Caki2 (cell line): ENCODE measurements at regions not wholly inside any gene's neighbourhood (a gene's known extent, or its start where the extent isn't known, plus 50 kb on each side); places are given as distances from the start of the nearest gene placed in this dataset.
"Not testable (repeated sequence)": the region's sequence is repeated elsewhere in the genome, so short reads cannot be mapped to it uniquely, and the experiment has no call there.

ENCODE experiments used
- DNase-seq: peaks from one replicate; pipeline ENCODE4 v3.0.0-alpha.2; 2015; ENCODE audit warnings: low read depth
- in situ Hi-C: cut with HindIII; loops from 2 replicates; pipeline ENCODE4 v1.10.0; 2016; ENCODE audit warnings: low sequenced_read_pairs, low pct_unique_long_range_greater_than_20kb, mixed read lengths

- DNase-seq: no peak
- in situ Hi-C loops: no loop called here
These were observed 214.9 kb downstream of the SPANXN4 start for GRCh38 chrX:143240658-143241057.

GRCh38 chrX:143231492-143231891 lies 205.8 kb downstream of the SPANXN4 start:
- DNase-seq: no peak
- in situ Hi-C loops: no loop called here

- DNase-seq, in situ Hi-C loops: not testable (repeated sequence)
These were observed 202.9 kb downstream of the SPANXN4 start for GRCh38 chrX:143228600-143228999.

- in situ Hi-C loops: no loop called here
- DNase-seq: no peak
These were observed 181.2 kb downstream of the SPANXN4 start for GRCh38 chrX:143206966-143207365.

- in situ Hi-C loops: no loop called here
- no peak for DNase-seq
These were observed 146.0 kb downstream of the SPANXN4 start for GRCh38 chrX:143171703-143172102.

GRCh38 chrX:143165778-143166177 lies 140.1 kb downstream of the SPANXN4 start:
- in situ Hi-C loops: no loop called here
- DNase-seq: no peak

- DNase-seq: no peak
- in situ Hi-C loops: no loop called here
These were observed 114.0 kb downstream of the SPANXN4 start for GRCh38 chrX:143139681-143140080.

GRCh38 chrX:143121477-143121876 lies 95.7 kb downstream of the SPANXN4 start:
- in situ Hi-C loops: no loop called here
- no peak for DNase-seq

- in situ Hi-C loops: no loop called here
These were observed 89.7 kb downstream of the SPANXN4 start for GRCh38 chrX:143115466-143115865.

GRCh38 chrX:143095816-143096215 lies 70.1 kb downstream of the SPANXN4 start:
- in situ Hi-C loops: no loop called here
- DNase-seq: no peak

More at GRCh38 chrX:143115466-143115865, 89.7 kb downstream of the SPANXN4 start:
- DNase-seq: no peak

GRCh38 chrX:143095321-143095720 lies 69.6 kb downstream of the SPANXN4 start:
- in situ Hi-C loops: no loop called here
- no peak for DNase-seq

GRCh38 chrX:143094417-143095023 lies 68.8 kb downstream of the SPANXN4 start:
- no peak for DNase-seq
- in situ Hi-C loops: no loop called here
